NB4 (cell line): ENCODE measurements at regions not wholly inside any gene's neighbourhood (a gene's known extent, or its start where the extent isn't known, plus 50 kb on each side); places are given as distances from the start of the nearest gene placed in this dataset.

ENCODE experiments used
- POLR2A ChIP-seq: IDR thresholded peaks from 2 replicates; pipeline ENCODE4 v1.6.1; 2011; ENCODE audit warnings: mild to moderate bottlenecking; ENCODE audit not compliant: insufficient read length; ENCODE audit errors: extremely low read depth
- TF ChIP-seq, protein P1 (sequence below): IDR thresholded peaks from one replicate; pipeline ENCODE4 v1.5.1; 2012; ENCODE audit warnings: low read depth, low read length

DNA sequence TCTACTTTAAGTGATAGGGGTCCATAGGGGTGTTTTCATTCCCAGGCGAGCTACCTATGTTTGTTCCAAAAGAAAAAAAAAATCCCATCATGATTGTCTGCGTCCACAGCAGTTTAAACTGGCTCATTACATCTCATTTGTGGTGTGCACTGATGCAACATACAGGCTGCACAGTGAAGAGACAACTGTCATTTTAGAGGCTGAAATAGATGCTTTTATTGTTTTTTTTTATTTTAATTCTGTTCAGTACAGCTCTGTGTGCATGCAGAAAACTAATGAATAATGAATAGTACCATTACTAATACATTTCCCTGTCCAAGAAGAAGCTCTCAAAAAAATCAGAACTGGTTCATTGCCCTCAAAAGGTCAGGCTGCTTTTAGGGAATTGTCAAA lies 92.8 kb upstream of the ZNF516 start:
- TF ChIP-seq, protein P1, sequence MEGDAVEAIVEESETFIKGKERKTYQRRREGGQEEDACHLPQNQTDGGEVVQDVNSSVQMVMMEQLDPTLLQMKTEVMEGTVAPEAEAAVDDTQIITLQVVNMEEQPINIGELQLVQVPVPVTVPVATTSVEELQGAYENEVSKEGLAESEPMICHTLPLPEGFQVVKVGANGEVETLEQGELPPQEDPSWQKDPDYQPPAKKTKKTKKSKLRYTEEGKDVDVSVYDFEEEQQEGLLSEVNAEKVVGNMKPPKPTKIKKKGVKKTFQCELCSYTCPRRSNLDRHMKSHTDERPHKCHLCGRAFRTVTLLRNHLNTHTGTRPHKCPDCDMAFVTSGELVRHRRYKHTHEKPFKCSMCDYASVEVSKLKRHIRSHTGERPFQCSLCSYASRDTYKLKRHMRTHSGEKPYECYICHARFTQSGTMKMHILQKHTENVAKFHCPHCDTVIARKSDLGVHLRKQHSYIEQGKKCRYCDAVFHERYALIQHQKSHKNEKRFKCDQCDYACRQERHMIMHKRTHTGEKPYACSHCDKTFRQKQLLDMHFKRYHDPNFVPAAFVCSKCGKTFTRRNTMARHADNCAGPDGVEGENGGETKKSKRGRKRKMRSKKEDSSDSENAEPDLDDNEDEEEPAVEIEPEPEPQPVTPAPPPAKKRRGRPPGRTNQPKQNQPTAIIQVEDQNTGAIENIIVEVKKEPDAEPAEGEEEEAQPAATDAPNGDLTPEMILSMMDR = no peak
- no peak for TF ChIP-seq POLR2A
